HepG2 (cell line): ENCODE measurements at regions not wholly inside any gene's neighbourhood (a gene's known extent, or its start where the extent isn't known, plus 50 kb on each side); places are given as distances from the start of the nearest gene placed in this dataset.

Source experiments
- ATAC-seq: fragments of 200-7000 bp; cut with Tn5 transposase; 3 replicates; pipeline ENCODE4 v1.9.1; 2020; ENCODE audit warnings: mild to moderate bottlenecking, moderate library complexity
- BruUV-seq: library from RNA; stranded (reverse); fragments of 400-500 nt; replicated peaks from 2 replicates; lab custom pipeline; 2021; lab: Mats Ljungman, UMichigan
- CTCF ChIA-PET: fragments of 300-600 bp; formaldehyde crosslinking; extraction: SDS; loops from one replicate; lab custom pipeline; 2021; ENCODE audit warnings: low total read pairs, inconsistent platforms, low intra/inter-chr PET ratio; lab: Yijun Ruan, JAX
- POLR2A ChIA-PET: fragments of 350-600 bp; sonication (Branson Sonifier 250); formaldehyde crosslinking; loops from one replicate; lab custom pipeline; 2020; ENCODE audit warnings: antibody characterized with exemption, inconsistent platforms; lab: Yijun Ruan, JAX
- DNase-seq: peaks from one replicate; pipeline ENCODE4 v3.0.0-alpha.2; 2015; ENCODE audit warnings: low spot score
- FAIRE-seq: peaks from 3 replicates; lab custom pipeline; 2011; peaks lifted over from hg19 to GRCh38; lab: Jason Lieb, UNC
- H2AFZ ChIP-seq: one replicate; pipeline ENCODE4 v1.6.1; 2011; ENCODE audit warnings: low read length, inconsistent platforms
- H3K27ac ChIP-seq: fragments of 300-600 bp; 3 replicates; pipeline ENCODE4 v1.8.0; 2011; ENCODE audit warnings: mixed run types, mild to moderate bottlenecking, mixed read lengths, low read length, inconsistent platforms; ENCODE audit not compliant: insufficient read depth; ENCODE audit errors: extremely low read length
- H3K27me3 ChIP-seq, 2 experiments: fragments of 200-600 bp in 1 of 2; 2 replicates in 1 of 2; 3 replicates in 1 of 2; pipeline versions ENCODE4 v1.6.0 to v1.8.0; 2011; ENCODE audit warnings: low read length in 2 of 2, mild to moderate bottlenecking in 2 of 2, moderate library complexity in 2 of 2, inconsistent platforms in 1 of 2; ENCODE audit not compliant: insufficient read depth in 2 of 2, control insufficient read depth in 1 of 2
- H3K36me3 ChIP-seq, 2 experiments: fragments of 200-600 bp in 1 of 2; replicated peaks in 1 of 2; 2 replicates in 1 of 2; 3 replicates in 1 of 2; pipeline versions ENCODE4 v1.5.1 to v1.8.0; 2011; ENCODE audit warnings: low read length in 2 of 2, inconsistent platforms in 1 of 2; ENCODE audit not compliant: insufficient read depth in 2 of 2, control insufficient read depth in 1 of 2
- H3K4me1 ChIP-seq: 2 replicates; pipeline ENCODE4 v1.5.1; 2012; ENCODE audit warnings: low read length, inconsistent platforms; ENCODE audit not compliant: insufficient read depth
- H3K4me2 ChIP-seq: 2 replicates; pipeline ENCODE4 v1.6.0; 2011; ENCODE audit warnings: low read depth, low read length, inconsistent platforms
- H3K4me3 ChIP-seq, 3 experiments: fragments of 200-600 bp in 1 of 3; sonication (generic), shearing (Covaris generic) in 1 of 3; replicated peaks in 1 of 3; 2 replicates each; pipeline ENCODE4 v1.5.1; 2011 to 2016; ENCODE audit warnings: low read length in 3 of 3, inconsistent platforms in 2 of 3, low read depth in 2 of 3, mild to moderate bottlenecking in 2 of 3, control low read depth in 1 of 3, mixed read lengths in 1 of 3; ENCODE audit not compliant: insufficient read depth in 1 of 3
- H3K79me2 ChIP-seq: one replicate; pipeline ENCODE4 v1.6.1; 2011; ENCODE audit warnings: low read length, inconsistent platforms; ENCODE audit not compliant: insufficient read depth
- H3K9ac ChIP-seq: 2 replicates; pipeline ENCODE4 v1.6.0; 2011; ENCODE audit warnings: mild to moderate bottlenecking, low read depth, low read length, inconsistent platforms; ENCODE audit not compliant: insufficient read depth
- H3K9me3 ChIP-seq: 2 replicates; pipeline ENCODE4 v1.5.1; 2012; ENCODE audit warnings: mild to moderate bottlenecking, low read length
- H4K20me1 ChIP-seq: 2 replicates; pipeline ENCODE4 v1.6.0; 2011; ENCODE audit warnings: inconsistent platforms, mild to moderate bottlenecking, low read length, moderate library complexity; ENCODE audit not compliant: insufficient read depth
- FIP1L1 ChIP-seq: fragments of 200-400 bp; formaldehyde crosslinking; IDR thresholded peaks from 2 replicates; pipeline ENCODE4 v1.6.1; 2018; ENCODE audit warnings: low read depth, mild to moderate bottlenecking, low read length, moderate library complexity, borderline replicate concordance; ENCODE audit not compliant: insufficient read depth
- GATAD2A ChIP-seq: IDR thresholded peaks from 2 replicates; pipeline ENCODE4 v1.6.1; 2016
- GMEB2 ChIP-seq: IDR thresholded peaks from 2 replicates; pipeline ENCODE4 v1.6.1; 2016; ENCODE audit warnings: missing biosample characterization, missing genetic modification reagents, low read depth
- KAT8 ChIP-seq: IDR thresholded peaks from 2 replicates; pipeline ENCODE4 v1.6.1; 2016; ENCODE audit warnings: missing genetic modification reagents, missing compliant biosample characterization
- KLF13 ChIP-seq: sonication (generic); formaldehyde crosslinking; IDR thresholded peaks from 2 replicates; pipeline ENCODE4 v1.4.0; 2020; ENCODE audit warnings: mild to moderate bottlenecking, missing genetic modification reagents
- PHF8 ChIP-seq: sonication (generic); formaldehyde crosslinking; IDR thresholded peaks from 2 replicates; pipeline ENCODE4 v1.5.0; 2020; ENCODE audit warnings: missing genetic modification reagents
- PPARG ChIP-seq: conservative IDR thresholded peaks from 2 replicates; pipeline ENCODE4 v1.6.1; 2016; ENCODE audit warnings: missing biosample characterization, missing genetic modification reagents
- RBM22 ChIP-seq: fragments of 200-400 bp; formaldehyde crosslinking; optimal IDR thresholded peaks from 2 replicates; pipeline ENCODE3; 2017; ENCODE audit warnings: mild to moderate bottlenecking, low read length, moderate library complexity
- RELA ChIP-seq: sonication (generic); formaldehyde crosslinking; IDR thresholded peaks from 2 replicates; pipeline ENCODE4 v1.4.0; 2020; ENCODE audit warnings: missing genetic modification reagents
- SNRNP70 ChIP-seq: fragments of 200-400 bp; formaldehyde crosslinking; IDR thresholded peaks from 2 replicates; pipeline ENCODE4 v1.6.1; 2017; ENCODE audit warnings: mild to moderate bottlenecking, low read depth, low read length, moderate library complexity
- SP140L ChIP-seq: sonication (generic); formaldehyde crosslinking; IDR thresholded peaks from 2 replicates; pipeline ENCODE4 v1.4.0; 2020; ENCODE audit warnings: missing genetic modification reagents, borderline replicate concordance
- ZNF136 ChIP-seq: sonication (generic); formaldehyde crosslinking; IDR thresholded peaks from 2 replicates; pipeline ENCODE4 v1.8.1; 2022; ENCODE audit warnings: low read depth, mild to moderate bottlenecking, moderate library complexity, missing genetic modification reagents
- ZNF337 ChIP-seq: sonication (generic); formaldehyde crosslinking; IDR thresholded peaks from 2 replicates; pipeline ENCODE4 v1.5.1; 2020; ENCODE audit warnings: missing genetic modification reagents, low read depth, mild to moderate bottlenecking, borderline replicate concordance
- ZNF33A ChIP-seq: sonication (generic); formaldehyde crosslinking; IDR thresholded peaks from 2 replicates; pipeline ENCODE4 v1.5.1; 2020; ENCODE audit warnings: missing genetic modification reagents, mild to moderate bottlenecking, moderate library complexity, borderline replicate concordance
- ZNF768 ChIP-seq: sonication (generic); formaldehyde crosslinking; IDR thresholded peaks from 2 replicates; pipeline ENCODE4 v1.4.0; 2020; ENCODE audit warnings: missing genetic modification reagents
- ZSCAN29 ChIP-seq: sonication (generic); formaldehyde crosslinking; conservative IDR thresholded peaks from 2 replicates; pipeline ENCODE4 v1.4.0; 2020; ENCODE audit warnings: mild to moderate bottlenecking, missing genetic modification reagents
- WGBS: methylation state at CpG from one replicate; pipeline ENCODE4 v1.1.6; 2017; ENCODE audit warnings: low lambda C conversion rate; 5-methylcytosine and 5-hydroxymethylcytosine counted together
- in situ Hi-C: cut with HindIII; loops from 2 replicates; pipeline ENCODE4 v1.10.0; 2017; ENCODE audit warnings: low pct_unique_long_range_greater_than_20kb; ENCODE audit not compliant: extremely low pct_ligation_motif_present
- intact Hi-C: fragments of 100-400 bp; cut with micrococcal nuclease; formaldehyde crosslinking; loops from one replicate; pipeline ENCODE4 v1.10.0; 2022; ENCODE audit not compliant: unreplicated experiment
- TF ChIP-seq, protein P1 (sequence below): sonication (generic); formaldehyde crosslinking; IDR thresholded peaks from 2 replicates; pipeline ENCODE4 v1.5.0; 2020; ENCODE audit warnings: mild to moderate bottlenecking, missing genetic modification reagents, moderate library complexity
- TF ChIP-seq, protein P2 (sequence below): sonication (generic); formaldehyde crosslinking; IDR thresholded peaks from 2 replicates; pipeline ENCODE4 v1.5.0; 2020; ENCODE audit warnings: mild to moderate bottlenecking, missing genetic modification reagents, borderline replicate concordance

DNA sequence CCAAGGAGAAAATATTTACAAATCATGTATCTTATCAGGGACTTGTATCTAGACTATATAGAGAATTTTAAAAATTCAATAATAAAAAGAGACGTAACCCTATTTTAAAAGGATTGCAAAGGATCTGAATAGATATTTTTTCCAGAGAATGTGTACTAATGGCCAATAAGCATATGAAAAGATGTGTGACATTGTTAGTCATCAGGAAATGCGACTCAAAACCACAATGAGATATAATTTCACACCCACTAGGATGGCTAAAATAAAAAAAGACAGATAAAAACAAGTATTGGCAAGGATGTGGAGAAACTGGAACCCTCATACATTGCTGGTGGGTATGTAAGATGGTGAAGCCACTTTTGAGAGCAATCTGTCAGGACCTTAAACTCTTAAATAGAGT is 141.9 kb upstream of the BMP4 start:
- no peak for FAIRE-seq
- POLR2A ChIA-PET: no interaction called here
- BruUV-seq: no TSS peak

DNA sequence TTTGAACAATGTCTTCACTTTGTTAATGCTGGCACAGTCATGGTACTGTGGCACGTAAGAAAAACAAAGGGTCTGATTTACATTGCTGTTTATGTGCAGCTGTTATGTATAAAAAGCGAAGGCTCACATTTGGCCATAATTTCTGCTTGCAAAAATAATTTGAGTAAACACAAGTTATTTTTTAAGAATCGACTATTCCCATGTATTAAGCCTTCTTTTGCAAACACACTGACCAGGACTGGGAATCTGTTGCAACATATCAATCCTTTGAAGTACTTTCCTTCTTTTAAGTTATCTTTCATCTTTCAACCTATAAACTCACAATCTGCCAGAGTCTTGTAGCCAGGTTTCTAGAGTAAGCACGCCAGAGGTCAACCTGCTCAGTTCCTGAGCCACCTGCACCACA is 145.4 kb upstream of the BMP4 start:
- H3K4me2 ChIP-seq: peak overlapping the region; percentile 59
- POLR2A ChIA-PET: interaction anchor here (0.7 to 2.3 kb wide), 9 partner anchors 14 to 227 kb away, joined by 3 to 12 read pairs (median 3); partner anchors contain the start of gene BMP4
- peak; percentile 74 for ATAC-seq
- no peaks in the 10 kb centered on the region for H4K20me1 ChIP-seq
- H3K9ac ChIP-seq: peak overlapping the region; percentile 33; the same call in 1 of the 2 replicates
- H3K9me3 ChIP-seq: no peaks in the 10 kb centered on the region
- intact Hi-C loops: no loop called here
- no peak overlapping the region for H3K4me3 ChIP-seq
- in situ Hi-C loops: no loop called here
- peaks cover 71% of the 10 kb centered on the region for H3K4me1 ChIP-seq
- no peaks in the 10 kb centered on the region for H3K36me3 ChIP-seq
- H3K27me3 ChIP-seq: no peaks in the 10 kb centered on the region
- CTCF ChIA-PET: no interaction called here
- DNase-seq: peak; percentile 91
- H3K27ac ChIP-seq: peak overlapping the region; percentile 81
- H3K79me2 ChIP-seq: no peaks in the 10 kb centered on the region
- no TSS peak for BruUV-seq
- peak; percentile 58 for FAIRE-seq
- WGBS: 6% methylated on average over 4 of the region's 4 CpGs
- H2AFZ ChIP-seq: no peak overlapping the region
- TF ChIP-seq FIP1L1 (no peak), RBM22 (no peak), SNRNP70 (no peak), GATAD2A (CRISPR knock-in tag) (peak; percentile 98), ZNF33A (CRISPR knock-in tag) (no peak), SP140L (CRISPR knock-in tag) (no peak)
- TF ChIP-seq, protein P1, sequence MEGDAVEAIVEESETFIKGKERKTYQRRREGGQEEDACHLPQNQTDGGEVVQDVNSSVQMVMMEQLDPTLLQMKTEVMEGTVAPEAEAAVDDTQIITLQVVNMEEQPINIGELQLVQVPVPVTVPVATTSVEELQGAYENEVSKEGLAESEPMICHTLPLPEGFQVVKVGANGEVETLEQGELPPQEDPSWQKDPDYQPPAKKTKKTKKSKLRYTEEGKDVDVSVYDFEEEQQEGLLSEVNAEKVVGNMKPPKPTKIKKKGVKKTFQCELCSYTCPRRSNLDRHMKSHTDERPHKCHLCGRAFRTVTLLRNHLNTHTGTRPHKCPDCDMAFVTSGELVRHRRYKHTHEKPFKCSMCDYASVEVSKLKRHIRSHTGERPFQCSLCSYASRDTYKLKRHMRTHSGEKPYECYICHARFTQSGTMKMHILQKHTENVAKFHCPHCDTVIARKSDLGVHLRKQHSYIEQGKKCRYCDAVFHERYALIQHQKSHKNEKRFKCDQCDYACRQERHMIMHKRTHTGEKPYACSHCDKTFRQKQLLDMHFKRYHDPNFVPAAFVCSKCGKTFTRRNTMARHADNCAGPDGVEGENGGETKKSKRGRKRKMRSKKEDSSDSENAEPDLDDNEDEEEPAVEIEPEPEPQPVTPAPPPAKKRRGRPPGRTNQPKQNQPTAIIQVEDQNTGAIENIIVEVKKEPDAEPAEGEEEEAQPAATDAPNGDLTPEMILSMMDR: no peak
- TF ChIP-seq, protein P2, sequence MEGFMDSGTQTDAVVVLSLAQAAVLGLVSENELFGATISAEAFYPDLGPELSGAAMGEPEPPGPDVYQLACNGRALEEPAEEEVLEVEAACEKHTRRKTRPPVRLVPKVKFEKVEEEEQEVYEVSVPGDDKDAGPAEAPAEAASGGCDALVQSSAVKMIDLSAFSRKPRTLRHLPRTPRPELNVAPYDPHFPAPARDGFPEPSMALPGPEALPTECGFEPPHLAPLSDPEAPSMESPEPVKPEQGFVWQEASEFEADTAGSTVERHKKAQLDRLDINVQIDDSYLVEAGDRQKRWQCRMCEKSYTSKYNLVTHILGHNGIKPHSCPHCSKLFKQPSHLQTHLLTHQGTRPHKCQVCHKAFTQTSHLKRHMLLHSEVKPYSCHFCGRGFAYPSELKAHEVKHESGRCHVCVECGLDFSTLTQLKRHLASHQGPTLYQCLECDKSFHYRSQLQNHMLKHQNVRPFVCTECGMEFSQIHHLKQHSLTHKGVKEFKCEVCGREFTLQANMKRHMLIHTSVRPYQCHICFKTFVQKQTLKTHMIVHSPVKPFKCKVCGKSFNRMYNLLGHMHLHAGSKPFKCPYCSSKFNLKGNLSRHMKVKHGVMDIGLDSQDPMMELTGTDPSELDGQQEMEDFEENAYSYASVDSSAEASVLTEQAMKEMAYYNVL: peak; percentile 96; the same call in 1 of the 2 replicates

More for the DNA sequence above, 141.9 kb upstream of the BMP4 start:
- no peaks in the 10 kb centered on the region for H3K27me3 ChIP-seq
- no peaks in the 10 kb centered on the region for H4K20me1 ChIP-seq
- in situ Hi-C loops (no loop called here), intact Hi-C loops (no loop called here)
- peaks cover 35% of the 10 kb centered on the region for H3K4me1 ChIP-seq
- ATAC-seq (no peak), DNase-seq (no peak)
- H3K79me2 ChIP-seq: no peaks in the 10 kb centered on the region
- no peak overlapping the region for H3K4me3 ChIP-seq
- peaks cover 25% of the 10 kb centered on the region for H3K9me3 ChIP-seq
- 97% methylated on average over 2 of the region's 2 CpGs for WGBS
- H3K27ac ChIP-seq: no peak overlapping the region
- CTCF ChIA-PET: no interaction called here
- H3K4me2 ChIP-seq: no peak overlapping the region
- no peaks in the 10 kb centered on the region for H3K36me3 ChIP-seq
- no peak overlapping the region for H2AFZ ChIP-seq
- no peak overlapping the region for H3K9ac ChIP-seq
- TF ChIP-seq KLF13 (CRISPR knock-in tag) (no peak), ZSCAN29 (CRISPR knock-in tag) (no peak), ZNF768 (CRISPR knock-in tag) (no peak), PPARG (no peak), RELA (CRISPR knock-in tag) (no peak), PHF8 (CRISPR knock-in tag) (no peak), KAT8 (CRISPR knock-in tag) (no peak), GMEB2 (CRISPR knock-in tag) (no peak), ZNF337 (CRISPR knock-in tag) (no peak), ZNF136 (CRISPR knock-in tag) (no peak)
